Right cardiac atrium (tissue), 5 donors: ENCODE measurements at regions not wholly inside any gene's neighbourhood (a gene's known extent, or its start where the extent isn't known, plus 50 kb on each side); places are given as distances from the start of the nearest gene placed in this dataset.
"Not testable (repeated sequence)": the region's sequence is repeated elsewhere in the genome, so short reads cannot be mapped to it uniquely, and the experiment has no call there.

ENCODE experiments used
- ATAC-seq, 2 donors: fragments of 200-7000 bp; cut with Tn5 transposase; one replicate each; pipeline versions ENCODE4 v1.8.0 to v1.9.1; 2020; ENCODE audit warnings: moderate library complexity in 2 of 2, mild to moderate bottlenecking in 1 of 2
- DNase-seq, 3 donors: peaks; one replicate each; pipeline ENCODE4 v3.0.0-alpha.2; 2020
- H3K27ac ChIP-seq: one replicate; pipeline ENCODE4 v1.5.1; 2013; ENCODE audit warnings: mild to moderate bottlenecking, low read length, control low read depth, moderate library complexity
- H3K27me3 ChIP-seq: one replicate; pipeline ENCODE4 v1.6.1; 2013; ENCODE audit not compliant: control insufficient read depth, insufficient read depth
- H3K4me1 ChIP-seq: one replicate; pipeline ENCODE4 v1.6.1; 2013; ENCODE audit warnings: low read length; ENCODE audit not compliant: control insufficient read depth, insufficient read depth
- H3K4me3 ChIP-seq: one replicate; pipeline ENCODE4 v1.5.1; 2013; ENCODE audit warnings: low read length, control low read depth
- H3K9me3 ChIP-seq: one replicate; pipeline ENCODE4 v1.6.1; 2013; ENCODE audit warnings: low read length; ENCODE audit not compliant: control insufficient read depth
- WGBS: extraction: QIAGEN DNeasy Blood & Tissue Kit; methylation state at CpG from one replicate; pipeline ENCODE4 v1.1.7; 2013; 5-methylcytosine and 5-hydroxymethylcytosine counted together
- intact Hi-C, 4 donors: fragments of 100-400 bp; cut with DNase I; formaldehyde crosslinking; loops; one replicate each; pipeline versions ENCODE4 v1.11.0 to v1.14.0; 2022 to 2023
- donor health status: healthy with polysubstance abuse.
- donor health status: DM: no; HTN: yes; CAD: no.
- donor health status: DM: no; HTN: no; CAD: no.
- donor health status: DM: no; HTN: yes; CAD: no; lungs with severe emphysema.
- donor health status: DM: yes; HTN: yes; CAD: no.

DNA sequence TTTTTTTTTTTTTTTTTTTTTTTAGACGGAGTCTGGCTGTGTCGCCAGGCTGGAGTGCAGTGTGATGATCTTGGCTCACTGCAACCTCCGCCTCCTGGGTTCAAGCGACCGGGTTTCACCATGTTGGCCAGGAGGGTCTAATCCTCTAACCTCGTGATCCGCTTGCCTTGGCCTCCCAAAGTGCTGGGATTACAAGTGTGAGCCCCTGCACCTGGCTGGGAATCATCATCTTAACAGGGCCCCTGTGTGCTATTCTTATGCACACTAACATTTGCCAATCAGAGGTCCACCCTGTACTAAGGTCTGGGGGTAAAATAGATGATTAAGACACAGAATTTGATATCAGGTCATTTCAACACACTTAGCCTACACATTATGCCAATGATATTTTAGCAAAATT is 278.7 kb upstream of the CHRM3 start:
- Histone ChIP-seq H3K4me3 (no peak overlapping the region), H3K27me3 (no peaks in the 10 kb centered on the region), H3K27ac (no peak overlapping the region), H3K4me1 (no peaks in the 10 kb centered on the region), H3K9me3 (no peaks in the 10 kb centered on the region)
- DNase-seq (no peak), ATAC-seq (no peak)
- WGBS: 83% methylated on average over 7 of the region's 7 CpGs
- intact Hi-C loops: no loop called here

GRCh38 chr1:239106689-239107088 is 279.7 kb upstream of the CHRM3 start:
- H3K4me1 ChIP-seq, H3K9me3 ChIP-seq, H3K27me3 ChIP-seq, ATAC-seq, intact Hi-C loops, DNase-seq, H3K4me3 ChIP-seq, H3K27ac ChIP-seq: not testable (repeated sequence)
- 56% methylated on average over 7 of the region's 7 CpGs for WGBS

DNA sequence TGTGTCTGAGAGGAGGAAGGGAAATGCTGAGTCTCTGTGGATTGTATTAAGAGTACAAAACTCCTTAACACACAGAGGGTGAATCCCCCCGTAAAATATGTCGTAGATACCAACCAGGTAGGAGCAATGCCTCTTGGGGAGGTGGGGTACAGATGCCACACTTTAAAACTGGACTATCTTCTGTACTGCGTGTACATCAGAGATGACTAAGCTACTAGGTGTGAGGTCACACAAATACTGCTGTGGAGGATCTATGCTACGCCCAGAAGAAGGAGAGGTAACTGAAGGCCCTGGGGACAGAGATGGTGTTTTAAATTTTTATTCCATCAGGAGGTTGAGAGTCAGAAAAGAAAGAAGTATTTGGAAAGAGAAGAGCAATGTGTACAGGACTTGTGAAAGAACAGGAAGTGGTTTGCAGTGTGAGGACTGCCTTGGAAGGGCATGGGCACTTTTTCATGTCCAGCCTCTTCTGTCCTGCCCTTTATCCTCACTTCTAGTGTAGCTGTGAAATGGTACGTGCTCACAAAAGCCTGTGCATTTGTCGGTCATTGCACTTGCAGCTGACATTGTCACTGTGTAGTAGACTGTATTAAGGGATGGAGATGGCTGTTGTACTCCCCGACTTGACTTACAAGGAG is 287.8 kb upstream of the CHRM3 start:
- Histone ChIP-seq H3K4me3 (no peak overlapping the region), H3K4me1 (no peaks in the 10 kb centered on the region), H3K27ac (no peak overlapping the region), H3K27me3 (no peaks in the 10 kb centered on the region), H3K9me3 (no peaks in the 10 kb centered on the region)
- no peak for ATAC-seq
- WGBS: 82% methylated on average over 7 of the region's 7 CpGs
- intact Hi-C loops: no loop called here
- no peak for DNase-seq

DNA sequence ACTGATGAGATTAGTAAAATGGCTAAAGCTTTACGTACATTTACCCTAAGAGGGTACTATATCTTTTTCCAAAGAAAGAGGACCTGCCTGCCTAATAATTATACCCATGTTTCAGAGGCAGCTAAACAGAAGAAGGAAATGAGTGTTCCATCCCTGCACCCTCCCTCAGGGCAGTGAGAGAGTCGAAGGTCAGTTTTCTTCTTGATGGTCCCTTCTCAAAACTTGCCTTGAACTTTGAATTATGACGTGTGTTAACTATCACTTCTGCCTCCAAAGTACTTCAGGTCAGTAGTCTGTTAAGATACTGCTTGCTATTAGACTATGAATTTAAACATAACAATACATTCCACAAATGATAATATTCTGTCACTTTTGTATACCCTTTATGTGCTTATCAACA is 294.8 kb upstream of the CHRM3 start:
- no peaks in the 10 kb centered on the region for H3K9me3 ChIP-seq
- H3K27ac ChIP-seq: no peak overlapping the region
- H3K27me3 ChIP-seq: no peaks in the 10 kb centered on the region
- ATAC-seq (no peak), DNase-seq (no peak)
- intact Hi-C loops: no loop called here
- no peak overlapping the region for H3K4me3 ChIP-seq
- H3K4me1 ChIP-seq: no peaks in the 10 kb centered on the region
- 65% methylated on average over 3 of the region's 3 CpGs for WGBS

DNA sequence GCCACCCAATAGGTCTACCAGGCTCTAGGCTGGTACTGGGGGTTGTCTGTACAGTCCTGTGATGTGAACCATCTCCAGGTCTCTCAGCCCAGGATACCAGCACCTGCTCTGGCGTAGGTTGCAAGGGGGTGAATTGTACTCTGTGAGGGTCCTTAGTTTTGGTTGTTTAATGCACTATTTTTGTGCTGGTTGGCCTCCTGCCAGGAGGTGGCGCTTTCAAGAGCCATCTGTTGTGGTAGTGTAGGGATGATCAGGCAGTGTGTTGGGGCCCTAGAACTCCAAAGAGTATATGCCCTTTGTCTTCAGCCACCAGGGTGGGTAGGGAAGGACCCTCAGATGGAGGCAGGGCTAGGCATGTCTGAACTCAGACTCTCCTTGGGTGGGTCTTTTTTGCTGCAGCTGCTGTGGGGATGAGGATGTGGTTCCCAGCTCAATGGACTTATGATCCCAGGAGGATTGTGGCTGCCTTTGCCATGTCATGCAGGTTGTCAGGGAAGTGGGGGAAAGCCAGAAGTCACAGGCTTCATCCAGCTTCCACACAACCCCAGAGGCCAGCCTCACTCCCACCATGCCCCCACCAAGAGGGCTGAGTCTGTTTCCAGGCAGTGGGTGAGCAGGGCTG is 301.8 kb upstream of the CHRM3 start:
- Histone ChIP-seq H3K4me3 (no peak overlapping the region), H3K27me3 (no peaks in the 10 kb centered on the region), H3K27ac (no peak overlapping the region), H3K9me3 (no peaks in the 10 kb centered on the region), H3K4me1 (no peaks in the 10 kb centered on the region)
- DNase-seq: peak in 1 of 3 donors; percentile 14
- no peak for ATAC-seq
- intact Hi-C loops: no loop called here
- WGBS: 83% methylated on average over 2 of the region's 2 CpGs

DNA sequence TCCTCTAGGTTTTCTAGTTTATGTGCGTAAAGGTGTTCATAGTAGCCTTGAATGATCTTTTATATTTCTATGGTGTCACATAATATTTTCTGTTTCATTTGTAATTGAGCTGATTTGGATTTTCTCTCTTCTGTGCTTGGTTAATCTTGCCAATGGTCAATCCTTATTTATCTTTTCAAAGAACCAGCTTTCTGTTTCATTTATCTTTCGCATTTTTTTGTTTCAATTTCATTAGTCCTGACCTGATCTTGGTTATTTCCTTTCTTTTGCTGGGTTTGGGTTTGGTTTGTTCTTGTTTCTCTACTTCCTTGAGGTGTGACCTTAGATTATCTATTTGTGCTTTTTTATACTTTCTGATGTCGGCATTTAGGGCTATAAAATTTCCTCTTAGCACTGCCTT is 304.4 kb upstream of the CHRM3 start:
- H3K9me3 ChIP-seq, H3K4me1 ChIP-seq, DNase-seq, H3K27me3 ChIP-seq, ATAC-seq, H3K27ac ChIP-seq, intact Hi-C loops, H3K4me3 ChIP-seq: not testable (repeated sequence)
- WGBS: 73% methylated on average over 3 of the region's 3 CpGs

DNA sequence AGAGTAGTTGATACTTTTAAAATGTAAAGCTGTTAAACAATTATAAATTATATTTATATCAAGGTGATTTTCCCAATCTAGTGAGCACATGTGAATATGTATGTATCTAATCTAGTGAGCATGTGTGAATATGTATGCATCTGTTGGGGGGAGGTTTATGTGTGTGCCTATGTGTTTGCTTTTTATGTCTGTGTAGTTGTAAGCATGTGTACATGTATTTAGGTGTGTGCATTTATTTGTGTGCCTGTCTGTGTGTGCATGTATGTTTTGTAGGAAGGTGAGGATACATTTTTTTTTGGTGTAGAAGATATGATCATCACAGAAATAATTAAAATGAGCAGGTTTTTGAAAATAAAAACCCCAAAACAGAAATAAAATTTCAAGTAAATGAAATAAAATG is 318.9 kb upstream of the CHRM3 start:
- H3K4me3 ChIP-seq: no peak overlapping the region
- no peak for ATAC-seq
- H3K4me1 ChIP-seq: no peaks in the 10 kb centered on the region
- H3K27me3 ChIP-seq: no peaks in the 10 kb centered on the region
- no peak for DNase-seq
- no peak overlapping the region for H3K27ac ChIP-seq
- intact Hi-C loops: no loop called here
- no peaks in the 10 kb centered on the region for H3K9me3 ChIP-seq

DNA sequence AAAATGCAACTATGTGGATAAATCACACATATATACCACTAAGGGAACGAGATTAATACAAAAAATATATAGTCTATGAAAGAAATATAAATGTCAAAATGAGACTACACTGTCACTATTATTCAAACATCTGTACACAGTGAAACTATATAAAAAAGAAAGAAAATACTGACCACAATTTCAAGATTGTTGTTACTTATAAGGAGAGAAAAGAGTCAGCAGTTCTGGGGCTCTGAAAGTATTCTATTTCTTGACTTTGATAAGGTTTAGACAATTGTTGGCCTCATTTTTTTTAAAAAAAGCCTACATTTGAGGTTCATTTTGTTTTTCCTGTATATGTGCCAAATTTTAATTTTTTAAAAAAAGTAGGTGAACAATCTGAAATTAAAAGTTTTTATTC is 319.3 kb upstream of the CHRM3 start:
- 68% methylated on average over 1 of the region's 1 CpG for WGBS
- intact Hi-C loops: no loop called here
- H3K9me3 ChIP-seq: no peaks in the 10 kb centered on the region
- no peaks in the 10 kb centered on the region for H3K4me1 ChIP-seq
- DNase-seq: no peak
- no peaks in the 10 kb centered on the region for H3K27me3 ChIP-seq
- H3K27ac ChIP-seq: no peak overlapping the region
- no peak for ATAC-seq
- no peak overlapping the region for H3K4me3 ChIP-seq

GRCh38 chr1:239061770-239062169 is 324.6 kb upstream of the CHRM3 start:
- H3K27me3 ChIP-seq: no peaks in the 10 kb centered on the region
- ATAC-seq: no peak
- H3K27ac ChIP-seq: no peak overlapping the region
- H3K4me1 ChIP-seq: no peaks in the 10 kb centered on the region
- H3K4me3 ChIP-seq: no peak overlapping the region
- H3K9me3 ChIP-seq: no peaks in the 10 kb centered on the region
- 56% methylated on average over 7 of the region's 7 CpGs for WGBS
- intact Hi-C loops: no loop called here
- DNase-seq: no peak

DNA sequence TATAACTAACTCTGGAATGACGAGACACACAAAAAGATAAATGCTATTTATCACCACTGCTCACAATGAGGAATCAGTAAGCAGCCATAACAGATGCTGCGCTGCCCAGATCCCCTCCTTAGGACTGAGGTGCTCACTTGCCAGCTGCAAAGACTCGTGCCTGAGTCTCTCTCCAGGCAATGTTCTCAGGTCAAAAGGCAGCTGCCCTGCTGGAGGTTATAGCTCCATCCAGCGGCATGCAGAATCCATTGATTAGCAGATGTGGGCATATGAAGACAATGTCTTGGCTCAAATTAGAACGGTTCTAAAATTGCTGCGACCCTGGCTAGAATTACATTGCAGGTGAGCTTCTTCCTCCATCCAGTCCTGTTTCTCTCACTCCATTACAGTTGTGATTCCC is 328.2 kb upstream of the CHRM3 start:
- Histone ChIP-seq H3K9me3 (no peaks in the 10 kb centered on the region), H3K27me3 (no peaks in the 10 kb centered on the region), H3K4me1 (no peaks in the 10 kb centered on the region), H3K27ac (no peak overlapping the region), H3K4me3 (no peak overlapping the region)
- ATAC-seq: no peak
- no peak for DNase-seq
- 64% methylated on average over 6 of the region's 6 CpGs for WGBS
- intact Hi-C loops: no loop called here

GRCh38 chr1:239056940-239057339 is 329.4 kb upstream of the CHRM3 start:
- no peak overlapping the region for H3K4me3 ChIP-seq
- DNase-seq: no peak
- intact Hi-C loops: no loop called here
- no peaks in the 10 kb centered on the region for H3K27me3 ChIP-seq
- H3K4me1 ChIP-seq: no peaks in the 10 kb centered on the region
- H3K27ac ChIP-seq: no peak overlapping the region
- peak; percentile 29 to 40 for ATAC-seq
- 67% methylated on average over 3 of the region's 3 CpGs for WGBS
- no peaks in the 10 kb centered on the region for H3K9me3 ChIP-seq

DNA sequence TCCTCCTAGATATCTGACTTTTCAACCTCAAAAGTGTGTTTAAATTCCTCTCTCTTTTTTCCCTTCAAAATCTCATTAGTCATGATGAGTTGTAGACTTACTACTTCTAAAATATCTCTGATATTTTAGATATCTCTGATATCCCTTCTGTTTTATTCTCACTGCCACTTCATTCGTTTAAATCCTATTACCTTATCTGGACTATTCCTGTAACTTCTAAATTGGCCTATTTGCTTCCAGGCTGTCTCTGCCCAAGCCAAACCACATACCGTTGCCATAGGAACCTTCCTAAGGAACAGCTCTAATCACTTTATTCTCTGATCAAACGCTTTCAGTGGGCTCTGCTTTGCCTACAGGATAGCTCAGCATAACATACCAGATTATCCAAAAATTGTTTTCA is 333.1 kb upstream of the CHRM3 start:
- no peak for DNase-seq
- WGBS: 35% methylated on average over 3 of the region's 3 CpGs
- H3K4me3 ChIP-seq: no peak overlapping the region
- no peaks in the 10 kb centered on the region for H3K4me1 ChIP-seq
- no peaks in the 10 kb centered on the region for H3K27me3 ChIP-seq
- ATAC-seq: no peak
- no peak overlapping the region for H3K27ac ChIP-seq
- intact Hi-C loops: no loop called here
- H3K9me3 ChIP-seq: no peaks in the 10 kb centered on the region
